IPS-15b (cell line): ENCODE measurements at regions not wholly inside any gene's neighbourhood (a gene's known extent, or its start where the extent isn't known, plus 50 kb on each side); places are given as distances from the start of the nearest gene placed in this dataset.

Source experiments
- H3K27me3 ChIP-seq: one replicate; pipeline ENCODE4 v1.6.1; 2013; ENCODE audit warnings: low read length; ENCODE audit not compliant: control insufficient read depth, insufficient read depth
- H3K36me3 ChIP-seq: one replicate; pipeline ENCODE4 v1.6.1; 2013; ENCODE audit warnings: low read length; ENCODE audit not compliant: control insufficient read depth, insufficient read depth
- H3K4me1 ChIP-seq: one replicate; pipeline ENCODE4 v1.6.1; 2013; ENCODE audit warnings: mild to moderate bottlenecking, low read length; ENCODE audit not compliant: control insufficient read depth, insufficient read depth
- H3K4me3 ChIP-seq: one replicate; pipeline ENCODE4 v1.5.1; 2013; ENCODE audit warnings: low read depth, low read length
- H3K9ac ChIP-seq: one replicate; pipeline ENCODE4 v1.6.1; 2013; ENCODE audit warnings: low read depth, mild to moderate bottlenecking, low read length
- H3K9me3 ChIP-seq: one replicate; pipeline ENCODE4 v1.6.1; 2013; ENCODE audit warnings: mild to moderate bottlenecking, low read length; ENCODE audit not compliant: control insufficient read depth, insufficient read depth

DNA sequence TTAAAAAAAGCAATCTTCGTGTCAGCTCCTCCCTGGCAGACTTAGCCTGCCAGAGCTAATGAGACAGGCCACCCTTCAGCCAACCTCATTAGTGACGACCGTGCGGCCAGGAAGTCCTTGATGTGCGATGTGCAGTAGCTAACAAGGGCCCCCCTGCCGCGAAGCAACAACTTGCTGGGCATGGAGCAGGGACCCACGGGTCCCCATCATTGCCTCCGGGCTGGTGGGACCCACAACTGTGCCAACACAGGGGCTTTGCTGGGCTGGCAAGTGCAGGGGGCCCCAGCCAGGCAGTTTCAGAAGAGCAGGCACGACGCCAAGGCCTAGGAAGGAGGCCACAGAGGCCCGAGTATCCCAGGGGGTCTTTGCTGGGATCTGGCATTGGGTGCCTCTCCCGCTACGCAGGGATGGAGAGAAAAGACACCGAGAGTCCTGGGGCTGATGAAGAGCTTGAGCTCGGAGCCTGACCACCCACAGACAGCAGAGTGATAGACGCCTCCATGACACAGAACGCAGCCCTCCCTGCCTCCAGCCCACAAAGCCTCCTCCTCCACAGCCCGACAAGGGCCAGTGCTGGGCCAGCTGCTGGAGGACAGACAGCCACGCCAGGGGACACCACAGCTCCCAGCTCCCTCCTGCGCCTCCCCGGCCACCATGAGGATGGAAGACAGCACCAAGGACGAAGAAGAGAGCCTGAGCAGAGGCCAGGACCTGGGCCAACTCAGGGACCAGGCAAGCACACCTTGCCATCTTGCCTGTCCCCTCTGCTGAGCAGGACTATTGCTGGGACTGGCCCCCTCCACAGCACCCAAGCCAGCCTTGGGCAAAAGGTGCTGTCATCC lies 96.6 kb downstream of the YTHDF1 start:
- Histone ChIP-seq H3K36me3 (no peaks in the 10 kb centered on the region), H3K4me1 (no peaks in the 10 kb centered on the region), H3K4me3 (no peak overlapping the region), H3K9me3 (no peaks in the 10 kb centered on the region), H3K27me3 (peaks cover 11% of the 10 kb centered on the region), H3K9ac (no peak overlapping the region)

DNA sequence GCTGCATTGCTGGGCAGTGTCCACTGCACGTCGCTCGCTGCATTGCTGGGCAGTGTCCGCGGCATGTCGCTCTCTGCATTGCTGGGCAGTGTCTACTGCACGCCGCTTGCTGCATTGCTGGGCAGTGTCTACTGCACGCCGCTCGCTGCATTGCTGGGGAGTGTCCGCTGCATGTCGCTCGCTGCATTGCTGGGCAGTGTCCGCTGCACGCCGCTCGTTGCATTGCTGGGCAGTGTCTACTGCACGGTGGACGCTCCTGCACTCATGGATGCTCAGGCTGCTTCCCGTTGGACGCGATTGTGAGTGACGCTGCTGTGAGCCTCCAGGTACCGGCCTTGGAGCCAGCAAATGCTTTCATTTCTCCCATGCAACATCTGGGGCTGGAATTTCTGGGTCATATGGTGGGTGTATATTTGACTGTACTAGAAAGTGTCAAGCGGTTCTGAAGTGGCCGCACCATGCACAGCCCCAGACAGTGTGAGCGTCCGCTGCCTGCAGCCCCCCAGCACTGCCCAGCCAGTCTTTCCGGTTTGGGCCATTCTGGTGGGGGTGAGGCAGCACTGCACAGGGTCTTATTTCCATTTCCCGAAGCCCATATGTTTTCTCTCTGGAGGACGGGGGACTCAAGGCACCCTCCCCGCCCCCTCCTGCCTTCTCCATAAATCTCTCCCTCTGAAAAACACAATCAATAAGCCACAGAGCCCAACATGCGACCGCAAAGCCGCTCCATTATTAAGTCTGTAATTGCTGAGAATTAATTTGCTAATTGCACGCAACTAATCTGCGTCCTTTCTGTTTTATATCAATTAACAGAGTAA lies 97.4 kb downstream of the YTHDF1 start:
- no peaks in the 10 kb centered on the region for H3K36me3 ChIP-seq
- no peak overlapping the region for H3K9ac ChIP-seq
- H3K9me3 ChIP-seq: no peaks in the 10 kb centered on the region
- no peak overlapping the region for H3K4me3 ChIP-seq
- peaks cover 11% of the 10 kb centered on the region for H3K27me3 ChIP-seq
- no peaks in the 10 kb centered on the region for H3K4me1 ChIP-seq

DNA sequence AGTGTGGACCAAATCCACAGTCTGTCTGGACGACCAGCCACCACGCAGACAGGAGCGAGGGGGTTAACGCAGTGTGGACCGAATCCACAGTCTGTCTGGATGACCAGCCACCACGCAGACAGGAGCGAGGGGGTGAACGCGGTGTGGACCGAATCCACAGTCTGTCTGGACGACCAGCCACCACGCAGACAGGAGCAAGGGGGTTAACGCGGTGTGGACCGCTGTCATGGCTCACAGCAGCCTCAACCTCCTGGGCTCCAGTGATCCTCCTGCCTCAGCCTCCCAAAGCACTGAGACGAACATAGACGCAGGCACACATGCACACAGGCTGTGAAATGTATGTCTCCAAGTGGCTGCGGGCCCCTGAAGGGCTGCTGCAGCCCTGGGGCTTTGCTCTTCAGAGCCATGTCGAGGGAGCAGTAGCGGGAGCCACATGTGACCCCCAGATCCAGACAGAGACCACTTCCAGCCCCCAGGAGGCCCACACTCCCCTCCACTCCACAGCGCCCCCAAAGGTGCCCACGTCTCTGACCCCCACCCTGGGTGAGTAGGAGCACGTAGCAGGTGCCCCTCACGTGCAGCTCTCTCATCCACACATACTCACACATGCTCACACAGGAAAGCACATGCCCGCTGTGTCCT lies 98.1 kb downstream of the YTHDF1 start:
- Histone ChIP-seq H3K27me3 (peaks cover 11% of the 10 kb centered on the region), H3K9me3 (no peaks in the 10 kb centered on the region), H3K4me1 (no peaks in the 10 kb centered on the region), H3K4me3 (no peak overlapping the region), H3K36me3 (no peaks in the 10 kb centered on the region), H3K9ac (no peak overlapping the region)

GRCh38 chr20:63117151-63117550 lies 98.8 kb downstream of the YTHDF1 start:
- Histone ChIP-seq H3K36me3 (no peaks in the 10 kb centered on the region), H3K9me3 (no peaks in the 10 kb centered on the region), H3K4me1 (no peaks in the 10 kb centered on the region), H3K4me3 (no peak overlapping the region), H3K9ac (no peak overlapping the region), H3K27me3 (peaks cover 11% of the 10 kb centered on the region)

- Histone ChIP-seq H3K4me1 (no peaks in the 10 kb centered on the region), H3K9ac (no peak overlapping the region), H3K36me3 (no peaks in the 10 kb centered on the region), H3K27me3 (peaks cover 11% of the 10 kb centered on the region), H3K4me3 (no peak overlapping the region), H3K9me3 (no peaks in the 10 kb centered on the region)
Measured at GRCh38 chr20:63116412-63117106, 99.4 kb downstream of the YTHDF1 start.

GRCh38 chr20:63115651-63116411 lies 100.1 kb downstream of the YTHDF1 start:
- Histone ChIP-seq H3K4me3 (no peak overlapping the region), H3K9ac (no peak overlapping the region), H3K4me1 (no peaks in the 10 kb centered on the region), H3K9me3 (no peaks in the 10 kb centered on the region), H3K27me3 (peaks cover 11% of the 10 kb centered on the region), H3K36me3 (no peaks in the 10 kb centered on the region)

DNA sequence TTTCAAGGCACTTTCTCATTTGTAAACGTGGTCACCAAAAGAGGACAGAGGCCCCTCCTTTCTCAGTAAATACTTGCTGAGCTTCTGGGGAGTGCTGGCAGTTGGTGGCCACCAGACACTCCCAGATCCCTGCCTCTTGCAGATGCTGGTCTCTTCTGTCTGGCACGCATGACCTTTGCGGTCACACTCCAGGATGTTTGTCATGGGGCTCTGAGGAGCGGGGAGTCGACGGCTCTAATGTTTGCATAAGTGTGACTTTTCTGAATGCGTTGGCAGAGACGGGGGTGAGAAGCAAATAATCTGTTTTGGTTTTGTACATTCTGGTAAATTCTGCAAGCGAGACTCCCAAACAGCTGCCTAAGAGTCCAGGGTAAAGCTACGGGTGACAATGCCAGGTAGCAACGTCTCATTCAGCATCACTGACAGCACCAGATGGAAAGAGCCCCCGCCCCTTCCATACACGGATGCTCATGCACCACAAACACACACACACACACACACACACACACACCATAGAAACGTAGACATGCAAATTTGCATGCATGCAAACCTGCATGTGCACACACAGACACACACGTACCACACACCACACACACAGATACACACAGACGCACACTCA lies 101.1 kb downstream of the YTHDF1 start:
- Histone ChIP-seq H3K27me3 (peaks cover 11% of the 10 kb centered on the region), H3K9ac (no peak overlapping the region), H3K36me3 (no peaks in the 10 kb centered on the region), H3K9me3 (no peaks in the 10 kb centered on the region), H3K4me1 (no peaks in the 10 kb centered on the region), H3K4me3 (no peak overlapping the region)

- Histone ChIP-seq H3K4me1 (no peaks in the 10 kb centered on the region), H3K4me3 (no peak overlapping the region), H3K9me3 (no peaks in the 10 kb centered on the region), H3K9ac (no peak overlapping the region), H3K36me3 (no peaks in the 10 kb centered on the region), H3K27me3 (peaks cover 11% of the 10 kb centered on the region)
Measured at GRCh38 chr20:63114006-63114692, 101.8 kb downstream of the YTHDF1 start.

DNA sequence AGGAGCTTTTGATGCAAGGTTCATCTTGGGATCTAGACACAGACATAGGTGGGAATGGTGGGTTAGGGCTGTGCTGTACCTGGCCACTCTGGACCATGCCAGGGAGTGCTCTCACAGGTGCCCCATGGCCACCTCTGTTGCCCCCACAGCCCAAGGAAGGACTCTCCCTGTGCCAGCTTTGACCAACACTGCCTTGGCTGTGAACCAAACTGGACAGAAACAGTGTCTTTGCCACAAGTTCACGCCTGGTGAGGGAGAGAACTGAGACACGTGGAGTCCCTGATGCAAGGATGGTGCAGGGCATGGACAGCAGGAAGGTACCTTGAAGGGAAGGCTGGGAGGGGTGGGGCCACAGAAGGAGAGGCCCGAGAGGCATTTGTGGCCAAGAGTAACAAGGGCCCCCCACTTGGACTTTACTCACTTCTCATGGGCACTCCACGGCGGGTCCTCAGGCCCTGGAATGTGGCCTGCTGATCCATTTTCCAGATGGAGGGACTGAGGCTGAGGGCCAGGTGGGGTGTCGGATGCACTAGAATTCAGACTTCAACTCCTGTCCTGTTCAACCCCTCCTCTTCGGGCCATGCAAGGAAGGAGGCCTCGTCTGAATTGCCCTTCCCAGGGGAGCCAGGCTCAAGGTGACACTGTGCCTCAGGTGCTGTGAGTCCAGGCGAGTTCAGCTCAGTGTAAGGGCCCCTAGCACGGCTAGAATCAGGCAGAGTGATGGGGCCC lies 103.3 kb downstream of the YTHDF1 start:
- H3K4me3 ChIP-seq: no peak overlapping the region
- no peaks in the 10 kb centered on the region for H3K9me3 ChIP-seq
- H3K9ac ChIP-seq: no peak overlapping the region
- no peaks in the 10 kb centered on the region for H3K36me3 ChIP-seq
- H3K4me1 ChIP-seq: no peaks in the 10 kb centered on the region
- H3K27me3 ChIP-seq: peaks cover 11% of the 10 kb centered on the region

DNA sequence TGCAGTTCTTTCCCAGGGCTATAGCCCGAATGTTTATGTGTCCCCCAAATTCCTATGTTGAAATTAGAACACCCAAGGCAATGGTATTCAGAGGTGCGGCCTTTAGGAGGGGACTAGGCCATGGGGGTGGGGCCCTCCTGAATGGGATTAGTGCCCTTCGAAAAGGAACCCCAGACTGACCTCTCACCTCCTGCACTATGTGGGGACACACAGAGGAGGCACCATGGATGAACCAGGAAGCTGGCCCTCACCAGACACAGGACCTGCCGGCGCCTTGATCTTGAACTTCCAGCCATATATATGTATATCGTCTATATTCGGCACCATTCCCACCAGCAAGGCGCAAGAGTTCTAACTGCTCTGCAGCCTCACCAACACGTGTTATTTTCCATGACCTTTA lies 101.5 kb upstream of the BHLHE23 start:
- no peaks in the 10 kb centered on the region for H3K4me1 ChIP-seq
- no peaks in the 10 kb centered on the region for H3K36me3 ChIP-seq
- no peaks in the 10 kb centered on the region for H3K27me3 ChIP-seq
- H3K9ac ChIP-seq: no peak overlapping the region
- H3K9me3 ChIP-seq: no peaks in the 10 kb centered on the region
- H3K4me3 ChIP-seq: no peak overlapping the region
